NCI-H345 treated with DMSO at 0.1 percent for 48 hours (cell line): ENCODE measurements at regions not wholly inside any gene's neighbourhood (a gene's known extent, or its start where the extent isn't known, plus 50 kb on each side); places are given as distances from the start of the nearest gene placed in this dataset.

Experiments used
- DNase-seq: peaks from one replicate; lab custom pipeline; 2025; ENCODE audit not compliant: unreplicated experiment; lab: John Stamatoyannopoulos, UW

DNA sequence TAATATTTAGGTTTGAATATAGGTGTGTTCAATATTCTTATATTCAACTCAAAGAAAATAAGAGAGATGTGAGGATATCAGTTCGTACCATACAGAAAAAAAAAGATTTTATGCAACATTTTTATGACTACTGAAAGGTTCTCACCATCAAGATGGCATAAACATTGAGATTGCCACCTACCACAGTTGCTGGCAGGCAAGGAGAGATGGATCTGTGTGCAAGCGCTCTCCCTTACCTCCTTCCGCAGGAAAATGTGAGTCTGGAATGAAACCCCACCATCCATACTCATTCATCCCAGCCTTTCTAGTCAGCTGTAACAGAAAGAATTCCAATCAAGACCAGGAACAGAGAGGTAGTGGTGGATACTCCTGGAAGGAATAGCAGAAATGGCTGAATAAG is 376.9 kb downstream of the PPP3CA start:
- DNase-seq: no peak

DNA sequence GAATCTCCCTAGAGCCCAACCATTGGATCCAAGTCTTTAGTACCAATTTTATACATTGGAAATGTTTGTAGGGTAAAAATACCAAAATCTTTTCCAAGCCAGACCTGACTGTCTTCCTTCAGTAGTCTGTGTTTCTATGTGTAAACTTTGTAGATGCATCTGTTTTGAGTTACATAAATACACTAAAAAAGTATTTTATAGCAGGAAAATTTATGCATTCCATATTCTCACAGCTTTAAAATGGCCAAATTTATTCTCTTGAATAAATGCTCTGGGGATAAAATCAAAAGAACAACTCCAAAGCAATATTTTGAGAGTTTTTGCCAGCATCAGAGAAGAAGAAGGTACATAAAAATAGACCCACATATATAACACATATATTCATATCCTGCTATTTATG is 377.4 kb downstream of the PPP3CA start:
- no peak for DNase-seq

DNA sequence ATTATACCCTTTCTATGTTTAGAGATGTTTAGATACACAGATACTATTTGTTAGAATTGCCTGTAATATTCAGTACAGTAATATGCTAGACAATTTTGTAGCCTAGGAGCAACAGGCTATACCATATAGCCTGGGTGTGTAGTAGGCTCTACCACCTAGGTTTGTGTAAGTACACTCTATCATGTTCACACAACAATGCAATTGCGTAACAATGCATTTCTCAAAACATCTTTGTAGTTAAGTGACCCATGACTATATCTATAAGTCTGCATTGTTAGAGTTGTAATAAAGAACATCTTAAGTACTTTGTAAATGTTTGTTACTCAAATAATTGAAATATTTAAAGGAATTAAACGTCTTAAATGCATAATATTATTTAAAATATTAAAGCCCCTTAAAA is 379.3 kb downstream of the PPP3CA start:
- no peak for DNase-seq

GRCh38 chr4:100963627-100964026 is 383.7 kb downstream of the PPP3CA start:
- DNase-seq: no peak

DNA sequence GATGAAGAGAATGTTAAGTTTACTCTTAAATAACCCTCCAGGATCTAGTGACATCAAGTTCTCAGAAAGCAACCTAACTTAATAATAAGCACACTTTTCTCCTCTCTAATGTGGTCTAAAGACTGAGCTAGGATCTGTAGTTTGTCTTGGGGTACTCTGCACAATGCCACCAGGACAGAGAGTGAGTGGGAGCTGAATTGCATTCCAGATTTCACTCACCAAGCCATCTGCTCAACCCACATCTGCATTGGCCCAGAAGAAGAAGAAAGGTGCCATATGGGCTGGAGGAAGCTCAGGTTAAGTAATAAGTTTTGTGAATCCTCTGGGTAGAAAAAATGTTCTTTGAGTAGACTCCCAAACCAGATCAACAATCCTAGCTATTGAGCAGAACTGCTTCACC is 384.6 kb downstream of the PPP3CA start:
- DNase-seq: no peak

DNA sequence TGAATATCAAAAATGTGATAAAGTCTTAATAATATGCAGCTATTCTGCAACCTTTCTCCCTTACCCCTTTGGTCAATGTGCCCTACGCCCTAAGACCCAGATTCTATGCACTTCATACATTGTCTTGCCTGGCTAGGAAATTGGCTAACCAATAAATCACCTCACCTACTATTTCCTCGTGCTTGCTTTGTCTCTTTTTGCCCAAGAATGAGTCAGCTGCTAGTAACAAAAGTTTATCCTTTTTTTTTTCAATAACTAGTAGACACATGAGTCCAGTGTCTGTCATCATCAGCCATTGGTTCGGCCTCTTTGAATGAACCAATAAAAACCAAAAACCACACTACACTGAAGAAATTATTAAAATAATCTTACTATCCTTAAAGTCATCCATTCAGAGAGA is 387.1 kb downstream of the PPP3CA start:
- DNase-seq: no peak

DNA sequence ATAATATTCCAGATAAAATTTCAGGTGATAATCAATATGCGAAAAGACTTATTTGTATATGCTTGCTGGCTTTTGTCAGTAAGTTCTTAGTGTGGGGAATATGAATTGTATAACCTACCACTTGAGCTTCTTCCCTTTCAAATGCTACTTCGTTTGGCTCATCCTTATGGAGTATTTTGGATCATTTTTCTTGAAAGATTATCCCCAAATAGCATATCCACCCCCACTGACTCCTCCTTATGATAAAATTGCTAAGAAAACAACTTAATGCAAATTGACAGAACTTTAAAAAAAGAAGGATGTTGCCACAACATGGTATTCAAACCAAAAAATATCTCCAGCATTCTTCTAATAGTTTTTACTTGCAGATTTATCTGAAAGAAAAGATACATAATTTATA is 393.3 kb downstream of the PPP3CA start:
- no peak for DNase-seq

GRCh38 chr4:100953616-100954015 is 393.7 kb downstream of the PPP3CA start:
- no peak for DNase-seq

DNA sequence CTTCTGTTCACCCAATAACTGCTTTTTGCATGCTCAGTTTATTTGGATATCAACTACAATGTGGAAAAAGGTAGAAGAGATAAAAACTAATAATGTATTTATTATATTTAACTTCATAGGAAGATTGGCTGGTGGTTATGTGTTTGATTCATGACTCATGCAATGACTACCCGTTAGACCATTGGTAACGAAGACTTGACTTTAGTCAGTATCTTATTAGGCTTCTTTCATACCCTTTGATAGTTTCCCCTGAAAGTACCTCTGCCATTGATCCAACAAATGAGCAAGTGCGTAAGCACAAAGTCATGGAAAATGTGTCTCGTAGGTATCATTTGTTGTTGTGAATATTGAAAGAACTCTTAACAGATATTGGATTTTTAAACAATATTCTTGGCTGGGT is 394.7 kb downstream of the PPP3CA start:
- no peak for DNase-seq

- no peak for DNase-seq
Measured at GRCh38 chr4:100949350-100949935, 397.9 kb downstream of the PPP3CA start.

DNA sequence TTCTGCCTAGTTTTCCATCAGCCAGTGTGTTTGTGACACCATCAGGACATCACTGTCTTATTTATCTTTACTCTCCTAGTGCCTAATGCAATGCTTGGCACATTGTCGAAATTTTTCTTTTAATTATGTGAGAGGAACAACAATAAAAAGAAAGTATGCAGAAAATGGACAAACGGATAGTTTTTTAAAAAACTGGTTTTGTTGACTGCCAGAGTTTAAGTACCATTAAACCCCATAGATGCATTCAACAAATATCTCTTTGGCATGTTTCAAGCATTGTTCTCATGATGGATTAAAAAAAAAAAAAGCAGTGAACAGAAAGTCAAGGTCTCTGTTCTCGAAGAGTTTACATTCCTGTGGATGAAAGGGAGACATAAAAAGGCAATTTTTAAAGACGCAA is 398.4 kb downstream of the PPP3CA start:
- no peak for DNase-seq

- no peak for DNase-seq
Measured at GRCh38 chr4:100945789-100946188, 401.5 kb downstream of the PPP3CA start.

DNA sequence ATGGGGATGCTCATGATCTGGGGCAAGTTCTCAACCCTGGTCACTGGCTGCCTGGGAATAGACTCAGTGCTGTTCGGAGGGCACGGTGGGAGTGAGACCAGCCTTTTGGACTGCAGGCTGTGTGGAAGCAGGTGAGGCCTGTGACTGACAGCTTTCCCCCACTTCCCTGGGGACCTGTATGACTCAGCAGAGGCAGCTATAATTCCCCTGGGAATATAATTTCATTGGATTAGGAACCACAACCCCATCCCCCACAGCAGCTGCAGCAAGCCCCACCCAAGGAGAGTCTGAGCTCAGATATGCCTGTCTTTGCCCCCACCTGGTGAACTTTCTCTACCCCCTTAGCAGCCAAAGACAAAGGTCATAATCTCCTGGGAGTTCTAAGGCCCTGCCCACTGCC is 408.6 kb downstream of the PPP3CA start:
- DNase-seq: no peak

GRCh38 chr4:100936661-100937375 is 410.5 kb downstream of the PPP3CA start:
- DNase-seq: no peak

DNA sequence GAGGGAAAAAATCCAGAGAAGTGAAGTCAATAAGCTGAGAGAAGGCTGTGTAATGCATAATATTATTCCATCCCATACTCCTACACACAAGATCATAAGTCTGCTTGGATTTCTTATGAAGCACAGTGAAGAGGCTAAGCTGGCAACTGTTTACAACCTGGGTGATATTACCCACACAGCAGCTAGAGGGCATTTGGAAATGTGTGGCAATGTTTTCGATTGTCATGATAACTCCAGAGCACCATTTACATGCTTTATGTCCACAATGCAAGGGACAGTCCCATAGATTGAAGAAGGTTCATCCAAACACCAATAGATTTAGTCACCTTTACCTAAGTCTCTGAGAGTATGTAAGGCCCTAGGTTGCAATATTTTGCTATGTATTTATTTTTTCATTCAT is 412.2 kb downstream of the PPP3CA start:
- no peak for DNase-seq

GRCh38 chr4:100933628-100934027 is 413.7 kb downstream of the PPP3CA start:
- DNase-seq: no peak

GRCh38 chr4:100929758-100930157 is 411.9 kb upstream of the EMCN start:
- DNase-seq: no peak

DNA sequence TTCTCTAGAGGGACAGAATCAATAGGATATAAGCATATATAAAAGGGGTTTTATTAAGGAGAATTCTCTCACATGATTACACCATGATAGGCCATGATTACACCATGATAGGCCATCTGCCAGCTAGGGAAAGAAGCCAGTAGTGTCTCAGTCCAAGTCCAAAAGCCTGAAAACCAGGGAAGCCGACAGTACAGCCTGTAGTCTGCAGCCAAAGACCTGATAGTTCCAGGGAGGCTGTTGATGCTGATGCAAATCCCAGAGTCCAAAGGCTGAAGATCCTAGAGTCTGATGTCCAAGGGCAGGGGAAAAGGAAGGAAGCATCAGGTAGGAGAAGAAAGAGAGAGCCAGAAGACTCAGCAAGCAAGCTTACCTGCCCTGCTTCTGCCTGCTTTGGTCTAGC is 411.3 kb upstream of the EMCN start:
- DNase-seq: no peak

GRCh38 chr4:100926039-100926717 is 408.4 kb upstream of the EMCN start:
- DNase-seq: no peak

DNA sequence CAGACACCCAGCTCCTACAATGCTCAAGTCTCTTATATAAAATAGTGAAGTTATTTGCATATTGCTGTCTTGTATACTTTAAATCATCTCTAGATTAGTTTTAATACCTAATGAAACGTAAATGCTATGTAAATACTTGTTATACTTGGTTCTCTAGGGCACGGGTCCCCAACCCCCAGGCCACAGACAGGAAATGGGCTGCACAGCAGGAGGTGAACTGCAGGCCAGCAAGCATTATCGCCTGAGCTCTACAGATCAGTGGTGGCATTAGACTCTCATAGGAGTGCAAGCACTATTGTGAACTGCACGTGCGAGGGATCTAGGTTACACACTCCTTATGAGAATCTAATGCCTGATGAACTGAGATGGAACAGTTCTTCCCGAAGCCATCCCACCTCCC is 395.9 kb upstream of the EMCN start:
- DNase-seq: no peak

DNA sequence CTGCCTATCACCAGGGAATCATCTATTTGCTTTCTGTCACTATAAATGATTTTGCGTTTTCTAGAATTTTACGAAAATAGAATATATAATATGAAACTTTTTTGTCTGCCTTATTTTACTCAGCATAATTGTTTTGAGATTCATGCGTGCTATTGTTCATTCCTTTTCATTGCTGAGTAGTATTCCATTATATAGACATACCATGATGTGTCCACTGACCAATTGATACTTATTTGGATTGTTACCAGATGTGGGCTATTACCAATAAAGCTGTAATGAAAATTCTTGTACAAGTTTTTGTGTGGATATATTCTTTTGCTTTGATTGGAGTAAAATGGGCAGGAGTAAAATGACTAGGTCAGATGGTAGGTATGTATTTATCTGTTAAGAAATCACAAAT is 390.7 kb upstream of the EMCN start:
- no peak for DNase-seq
